Ovary (tissue), 3 donors: ENCODE measurements at regions not wholly inside any gene's neighbourhood (a gene's known extent, or its start where the extent isn't known, plus 50 kb on each side); places are given as distances from the start of the nearest gene placed in this dataset.

ENCODE experiments used
- CTCF ChIP-seq, 3 donors: fragments of 450-650 bp in 2 of 3; fragments of 200-600 bp in 1 of 3; IDR thresholded peaks; one replicate each; pipeline versions ENCODE4 v1.5.1 to v1.8.0; 2016 to 2022; ENCODE audit warnings: antibody characterized with exemption in 3 of 3, mild to moderate bottlenecking in 1 of 3
- EP300 ChIP-seq: sonication (generic); formaldehyde crosslinking; IDR thresholded peaks from one replicate; pipeline ENCODE4 v1.6.1; 2017; ENCODE audit warnings: antibody characterized with exemption
- POLR2A ChIP-seq: fragments of 450-650 bp; IDR thresholded peaks from one replicate; pipeline ENCODE4 v1.6.1; 2017; ENCODE audit warnings: antibody characterized with exemption, mild to moderate bottlenecking, moderate library complexity
- donor health status: DM: no; HTN: no; CAD: no.

- TF ChIP-seq CTCF (IDR thresholded peaks at IDR 0.05), result no peak
- no peak for TF ChIP-seq EP300
- TF ChIP-seq POLR2A, result no peak
Measured at GRCh38 chr6:140653972-140654371, 1279.5 kb upstream of the CITED2 start.
